HG03439 (cell line): ENCODE measurements at regions not wholly inside any gene's neighbourhood (a gene's known extent, or its start where the extent isn't known, plus 50 kb on each side); places are given as distances from the start of the nearest gene placed in this dataset.

ENCODE experiments used
- ATAC-seq: cut with Tn5 transposase; IDR thresholded peaks from one replicate; pipeline ENCODE4 v1.9.1; 2021; ENCODE audit warnings: mild to moderate bottlenecking, moderate library complexity; ENCODE audit not compliant: unreplicated experiment

DNA sequence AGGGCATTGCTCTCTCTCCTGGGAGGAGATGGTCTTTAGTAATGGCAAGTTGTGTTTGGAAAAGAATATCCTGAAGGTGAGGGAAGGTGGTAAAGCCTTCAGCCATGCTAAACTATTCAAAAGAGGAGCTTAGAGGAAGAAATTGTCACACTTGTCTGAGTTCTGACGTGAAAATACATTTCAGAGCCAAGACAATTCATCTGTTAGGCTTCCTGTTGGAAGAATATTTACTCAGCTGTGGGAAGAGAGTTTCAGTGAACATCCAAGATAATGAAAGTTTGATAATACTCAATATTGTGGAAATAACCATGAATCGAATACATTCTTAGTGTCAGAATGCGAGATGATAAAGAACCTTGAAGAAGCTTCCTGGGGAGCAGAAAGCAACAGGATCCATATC is 143.3 kb downstream of the GPAT3 start:
- ATAC-seq = no peak

DNA sequence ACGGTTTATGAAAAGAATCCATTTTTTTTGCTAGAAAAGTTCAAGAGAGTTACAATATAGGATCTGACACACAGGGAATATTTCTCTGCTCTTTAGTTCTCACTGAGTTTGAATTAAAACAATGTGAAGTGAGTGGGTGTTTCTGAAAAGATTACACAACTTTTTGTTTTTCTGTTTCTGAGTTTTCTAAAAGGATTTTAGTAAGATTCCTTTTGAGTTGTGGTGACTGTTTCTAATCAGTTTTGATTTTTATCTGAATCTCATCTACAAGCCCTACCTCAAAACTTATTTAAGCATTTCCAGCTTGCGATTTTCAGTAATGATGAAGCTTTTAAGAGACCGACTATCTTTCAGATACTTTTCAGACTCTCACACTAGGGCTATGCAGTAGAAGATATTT is 141.7 kb downstream of the GPAT3 start:
- ATAC-seq = no peak

DNA sequence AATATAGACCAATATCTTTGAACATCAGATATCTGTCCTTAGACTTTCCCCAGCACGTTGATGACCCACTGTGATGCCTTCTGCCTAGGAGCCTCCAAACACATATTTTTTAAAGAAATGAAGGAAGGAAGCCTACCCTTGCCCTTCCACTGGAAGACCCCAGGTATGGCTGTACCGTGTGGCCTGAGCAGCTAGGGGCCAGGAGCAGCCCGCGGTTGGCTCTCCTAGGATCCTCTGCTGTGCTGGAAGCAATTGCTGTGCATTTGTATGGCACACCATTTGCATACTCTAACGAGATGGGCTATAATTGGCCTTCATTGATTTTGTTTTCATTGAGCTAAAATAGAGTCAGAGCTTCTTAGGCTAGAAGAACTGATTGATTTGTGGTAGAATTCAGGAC is 128.8 kb downstream of the GPAT3 start:
- no peak for ATAC-seq

DNA sequence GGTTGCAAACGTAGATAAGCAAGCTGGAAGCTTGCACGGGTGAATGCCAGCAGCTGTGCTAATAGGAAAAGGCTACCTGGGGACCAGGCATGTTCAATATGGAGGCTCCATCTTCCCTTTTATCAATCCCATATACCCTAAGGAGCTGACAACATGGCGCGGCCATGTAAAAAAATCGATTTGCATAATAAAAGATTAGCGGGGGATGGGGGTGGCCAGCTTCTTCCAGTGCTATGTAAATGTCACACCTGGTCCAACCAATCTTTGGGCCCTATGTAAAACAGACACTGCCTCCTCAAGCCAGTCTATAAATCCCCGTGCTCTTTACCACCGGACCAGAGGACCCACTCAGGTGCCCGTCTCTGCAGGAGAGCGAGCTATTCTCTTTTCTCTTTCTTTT is 128.2 kb downstream of the GPAT3 start:
- ATAC-seq = no peak

DNA sequence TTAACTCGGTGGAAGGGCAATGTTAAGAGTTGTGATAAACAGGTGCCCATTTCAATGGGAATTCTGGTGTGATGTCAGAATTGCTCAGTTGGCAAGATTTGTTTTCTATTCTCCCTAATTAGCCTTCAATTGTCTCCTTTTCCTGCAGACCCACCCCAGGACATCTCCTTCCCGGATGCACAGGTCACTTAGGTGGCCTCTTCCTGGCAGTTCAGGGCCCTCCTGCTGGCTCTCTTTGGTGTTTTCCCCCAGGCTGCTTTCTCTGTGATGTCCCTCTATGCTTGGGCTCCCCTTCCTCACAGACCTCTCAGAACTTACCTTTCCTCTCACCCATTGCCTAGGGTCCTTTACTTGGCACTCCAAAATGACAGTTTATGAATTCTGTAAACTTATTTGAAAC is 126.3 kb downstream of the GPAT3 start:
- ATAC-seq = no peak

DNA sequence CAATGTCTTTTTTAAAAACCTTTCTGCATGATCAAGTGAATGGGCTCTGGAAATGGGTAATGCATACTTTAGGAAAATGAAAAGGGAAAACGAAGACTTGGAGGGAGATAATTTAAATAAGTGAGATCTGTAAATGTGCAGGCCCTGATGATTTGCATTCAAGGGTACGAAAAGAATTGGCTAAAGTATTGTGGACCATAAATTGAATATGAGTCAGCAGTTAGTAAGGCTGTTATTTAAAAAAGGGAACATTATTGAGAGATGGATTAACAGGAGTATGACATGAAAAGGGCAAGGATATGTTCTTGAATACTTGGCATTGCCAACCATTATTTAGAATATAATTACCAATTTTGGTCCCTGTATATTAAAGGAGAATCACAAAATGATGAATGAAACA is 125.5 kb downstream of the GPAT3 start:
- no peak for ATAC-seq

DNA sequence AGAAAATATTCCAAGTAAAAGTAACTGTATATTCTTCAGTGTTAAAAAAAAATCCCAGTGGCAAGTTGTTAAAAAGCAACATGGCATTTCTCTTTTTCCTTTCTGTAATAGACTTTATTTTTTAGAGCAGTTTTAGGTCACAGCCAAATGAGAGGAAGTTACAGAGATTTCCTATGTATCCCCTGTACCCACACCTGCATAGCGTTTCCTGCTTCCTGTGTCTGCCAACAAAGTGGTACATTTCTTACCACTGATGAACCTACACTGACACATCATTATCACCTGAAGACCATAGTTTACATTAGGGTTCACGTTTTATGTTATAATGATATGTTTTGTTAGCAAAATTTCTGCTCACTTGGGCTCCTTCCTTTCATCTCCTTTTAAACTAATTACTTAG is 124.7 kb downstream of the GPAT3 start:
- ATAC-seq = no peak

DNA sequence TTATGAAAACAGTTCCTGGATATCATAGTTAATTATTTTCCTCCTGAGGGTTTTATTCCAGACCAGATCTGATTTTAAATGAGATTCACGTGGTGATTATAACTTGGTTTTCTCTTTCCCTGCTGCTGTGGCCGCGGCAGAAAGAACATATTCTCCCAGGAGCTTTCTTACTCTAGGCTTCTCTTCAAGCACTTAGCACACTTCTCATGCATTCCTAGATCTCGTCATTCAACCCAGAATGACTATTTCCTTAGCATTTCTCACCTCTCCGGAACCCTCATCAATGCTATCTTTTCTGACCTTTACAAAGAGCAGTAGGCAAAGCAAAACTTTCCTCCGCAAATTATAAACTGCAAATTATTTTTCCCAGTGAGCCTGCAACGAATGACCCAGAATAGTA is 122.9 kb downstream of the GPAT3 start:
- no peak for ATAC-seq

DNA sequence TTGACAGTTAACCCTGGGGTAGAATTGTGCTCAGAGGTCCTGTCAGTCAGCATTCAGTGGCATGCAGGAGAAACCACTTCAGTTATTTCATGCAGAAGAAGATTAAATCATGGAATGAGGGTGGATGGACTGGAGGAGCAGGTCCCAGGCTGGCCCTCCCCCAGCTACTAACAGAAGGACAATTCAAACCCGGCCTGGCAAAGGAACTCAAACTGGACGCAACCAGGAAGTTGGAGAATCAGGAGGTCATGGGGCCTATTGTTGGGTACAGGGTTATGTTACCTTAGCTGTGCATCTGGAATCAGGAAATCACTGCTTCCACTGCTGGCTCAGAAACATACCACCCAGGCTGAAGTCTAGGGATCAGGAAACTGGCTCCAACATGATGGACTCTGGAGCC is 121.4 kb downstream of the GPAT3 start:
- no peak for ATAC-seq
